ENCODE measurements at regions not wholly inside any gene's neighbourhood (a gene's known extent, or its start where the extent isn't known, plus 50 kb on each side); places are given as distances from the start of the nearest gene placed in this dataset.

DNA sequence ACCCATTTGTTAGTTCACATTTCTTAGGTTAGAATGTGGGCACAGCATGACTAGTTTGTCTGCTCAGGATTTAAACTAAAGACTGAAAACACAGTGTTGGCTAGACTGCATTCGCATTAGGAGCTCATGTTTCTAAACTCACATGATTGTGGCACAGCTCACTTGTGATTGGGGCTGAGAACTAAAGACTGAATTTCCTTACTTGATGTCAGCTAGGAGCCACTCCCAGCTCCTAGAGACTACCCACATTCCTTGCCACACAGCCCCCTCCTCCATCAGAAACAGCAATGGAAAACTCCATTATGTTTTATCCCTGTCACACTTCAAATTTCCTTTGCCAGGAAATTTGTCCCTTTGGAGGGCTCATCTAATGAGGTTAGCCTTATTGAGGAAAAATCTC is 170.2 kb upstream of the NUDT6 start:
- FAIRE-seq (peak; percentile 30), DNase-seq (ENCODE audit: insufficient read length, low spot score) (no peak)
- TF ChIP-seq POLR2A (IDR thresholded peaks at IDR 0.05; ENCODE audit: low read depth, low read length): no peak

DNA sequence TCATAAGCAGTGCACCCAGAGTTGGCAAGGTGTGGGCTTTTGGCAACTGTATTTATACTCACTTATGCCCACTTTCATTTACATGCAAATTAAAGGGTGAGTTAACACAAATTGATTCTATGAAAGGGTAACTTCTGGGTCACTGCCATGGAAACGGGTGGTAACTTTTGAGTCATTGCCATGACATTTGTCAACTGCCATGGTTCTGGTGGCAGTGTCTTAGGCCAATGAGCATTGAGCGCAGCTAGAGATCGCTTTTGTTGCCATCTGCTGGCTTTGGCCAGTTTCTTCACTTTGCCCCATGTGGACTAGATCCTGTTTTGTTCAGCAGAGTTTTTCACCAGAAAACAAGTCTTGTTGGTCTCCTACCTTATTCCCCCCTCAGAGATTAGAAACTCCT is 170.8 kb upstream of the NUDT6 start:
- FAIRE-seq: no peak
- no peak for TF ChIP-seq POLR2A (IDR thresholded peaks at IDR 0.05; ENCODE audit: low read depth, low read length)
- DNase-seq (ENCODE audit: insufficient read length, low spot score): no peak

DNA sequence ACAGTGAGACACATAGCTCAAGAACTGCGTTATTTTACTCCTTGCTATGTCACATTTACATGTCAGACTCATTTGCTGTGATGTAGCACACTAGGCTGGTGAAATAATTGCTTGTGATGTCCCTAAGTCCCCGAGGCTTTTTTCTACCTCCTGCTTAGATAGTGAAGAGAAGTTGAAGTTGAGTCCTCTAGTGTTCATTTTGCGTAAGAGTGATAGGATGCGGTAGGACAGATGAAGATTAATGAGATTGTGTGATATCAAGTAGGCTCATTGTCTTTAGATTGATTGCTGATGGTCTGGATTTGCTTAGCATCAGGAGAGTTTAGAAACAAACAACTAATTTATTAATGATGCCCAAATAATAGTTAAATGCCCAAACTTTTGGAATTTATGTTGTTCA is 173.6 kb upstream of the NUDT6 start:
- no peak for FAIRE-seq
- TF ChIP-seq POLR2A (IDR thresholded peaks at IDR 0.05; ENCODE audit: low read depth, low read length): no peak
- no peak for DNase-seq (ENCODE audit: insufficient read length, low spot score)

DNA sequence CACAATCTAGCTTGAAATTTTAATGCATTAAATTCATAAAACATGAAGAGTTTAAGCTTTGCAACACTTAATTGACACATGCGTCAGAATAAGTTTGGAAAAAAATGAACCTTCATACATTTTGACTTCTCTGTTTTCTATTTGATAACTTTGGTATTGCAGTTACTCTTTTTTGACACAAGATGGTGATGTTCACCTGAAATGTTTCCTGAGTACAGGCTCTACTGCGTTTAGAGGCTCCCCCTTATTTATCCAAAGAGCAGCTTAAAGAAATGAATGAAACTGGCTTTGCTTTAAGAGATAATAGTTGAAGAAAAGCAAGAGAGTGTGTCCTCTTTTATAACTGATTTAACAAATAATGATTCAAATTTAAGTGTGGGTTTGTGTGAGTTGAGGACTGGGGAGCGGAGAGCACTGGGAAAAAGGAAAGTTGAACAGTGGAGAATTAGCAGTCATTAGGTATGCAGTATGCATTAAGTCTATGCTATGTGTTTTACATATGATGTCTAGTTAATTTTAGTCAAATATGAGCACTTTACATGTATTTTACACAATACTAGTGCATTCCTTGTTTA is 180.6 kb upstream of the NUDT6 start:
- no peak for TF ChIP-seq POLR2A (IDR thresholded peaks at IDR 0.05; ENCODE audit: low read depth, low read length)
- DNase-seq (ENCODE audit: insufficient read length, low spot score) (no peak), FAIRE-seq (no peak)

DNA sequence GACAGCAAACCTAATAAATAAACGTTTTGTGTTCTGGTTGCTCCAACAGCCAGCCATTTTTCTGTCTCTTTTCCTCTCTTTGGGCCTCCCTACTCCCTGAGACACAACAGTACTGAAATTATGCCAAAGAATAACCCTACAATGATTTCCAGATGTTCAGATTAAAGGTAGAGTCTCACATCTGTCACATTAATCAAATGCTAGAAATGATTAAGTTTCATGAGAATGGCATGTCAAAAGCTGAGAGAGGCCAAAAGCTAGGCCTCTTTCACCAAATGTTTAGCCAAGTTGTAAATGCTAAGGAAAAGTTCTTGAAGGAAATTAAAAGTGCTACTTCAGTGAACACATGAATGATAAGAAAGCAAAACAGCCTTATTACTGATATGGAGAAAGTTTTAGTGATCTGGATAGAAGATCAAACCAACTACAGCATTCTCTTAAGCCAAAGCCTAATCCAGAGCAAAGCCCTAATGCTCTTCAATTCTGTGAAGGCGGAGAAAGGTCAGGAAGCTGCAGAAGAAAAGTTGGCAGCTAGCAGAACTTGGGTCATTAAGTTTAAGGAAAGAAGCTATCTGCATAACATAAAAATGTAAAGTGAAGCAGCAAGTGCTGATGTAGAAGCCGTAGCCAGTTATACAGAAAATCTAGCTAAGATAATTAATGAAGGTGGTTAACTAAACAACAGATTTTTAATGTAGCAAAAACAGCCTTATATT is 182.1 kb upstream of the NUDT6 start:
- DNase-seq (ENCODE audit: insufficient read length, low spot score): no peak
- no peak for TF ChIP-seq POLR2A (IDR thresholded peaks at IDR 0.05; ENCODE audit: low read depth, low read length)
- FAIRE-seq: no peak

DNA sequence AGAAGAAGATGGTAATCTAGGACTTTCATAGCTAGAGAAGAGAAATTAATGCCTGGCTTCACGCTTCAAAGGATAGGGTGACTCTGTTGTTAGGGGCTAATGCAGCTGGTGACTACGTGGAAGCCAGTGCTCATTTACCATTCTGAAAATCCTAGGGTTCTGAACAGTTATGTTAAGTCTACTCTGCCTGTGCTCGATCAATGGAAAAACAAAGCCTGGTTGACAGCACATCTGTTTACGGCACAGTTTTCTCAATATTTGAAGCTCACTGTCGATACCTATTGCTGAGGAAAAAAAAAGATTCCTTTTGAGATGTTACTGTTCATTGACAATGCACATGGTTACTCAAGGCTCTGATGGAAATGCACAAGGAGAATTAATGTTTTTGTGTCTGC is 182.6 kb upstream of the NUDT6 start:
- no peak for FAIRE-seq
- TF ChIP-seq POLR2A (IDR thresholded peaks at IDR 0.05; ENCODE audit: low read depth, low read length): no peak
- no peak for DNase-seq (ENCODE audit: insufficient read length, low spot score)

DNA sequence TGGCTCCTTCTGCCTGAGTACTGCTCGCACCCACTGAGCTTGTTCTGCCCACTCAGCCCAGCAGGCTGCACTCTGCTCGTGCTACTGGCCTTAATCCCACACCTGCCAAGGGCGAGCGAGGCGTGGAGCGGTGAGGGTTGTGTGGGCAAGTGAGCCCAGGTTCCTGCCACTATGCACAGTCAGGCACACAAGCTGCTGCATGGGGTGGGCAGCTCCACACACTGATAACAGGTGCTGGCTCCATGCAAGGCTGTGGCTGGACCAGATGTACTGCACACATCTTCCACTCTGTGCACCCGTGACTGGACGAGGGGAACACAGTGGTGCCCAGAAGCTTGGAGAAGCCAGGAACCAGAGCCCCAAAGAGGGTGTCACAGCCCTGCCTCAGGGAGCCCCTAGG is 184.3 kb upstream of the NUDT6 start:
- no peak for TF ChIP-seq POLR2A (IDR thresholded peaks at IDR 0.05; ENCODE audit: low read depth, low read length)
- FAIRE-seq (no peak), DNase-seq (ENCODE audit: insufficient read length, low spot score) (no peak)

DNA sequence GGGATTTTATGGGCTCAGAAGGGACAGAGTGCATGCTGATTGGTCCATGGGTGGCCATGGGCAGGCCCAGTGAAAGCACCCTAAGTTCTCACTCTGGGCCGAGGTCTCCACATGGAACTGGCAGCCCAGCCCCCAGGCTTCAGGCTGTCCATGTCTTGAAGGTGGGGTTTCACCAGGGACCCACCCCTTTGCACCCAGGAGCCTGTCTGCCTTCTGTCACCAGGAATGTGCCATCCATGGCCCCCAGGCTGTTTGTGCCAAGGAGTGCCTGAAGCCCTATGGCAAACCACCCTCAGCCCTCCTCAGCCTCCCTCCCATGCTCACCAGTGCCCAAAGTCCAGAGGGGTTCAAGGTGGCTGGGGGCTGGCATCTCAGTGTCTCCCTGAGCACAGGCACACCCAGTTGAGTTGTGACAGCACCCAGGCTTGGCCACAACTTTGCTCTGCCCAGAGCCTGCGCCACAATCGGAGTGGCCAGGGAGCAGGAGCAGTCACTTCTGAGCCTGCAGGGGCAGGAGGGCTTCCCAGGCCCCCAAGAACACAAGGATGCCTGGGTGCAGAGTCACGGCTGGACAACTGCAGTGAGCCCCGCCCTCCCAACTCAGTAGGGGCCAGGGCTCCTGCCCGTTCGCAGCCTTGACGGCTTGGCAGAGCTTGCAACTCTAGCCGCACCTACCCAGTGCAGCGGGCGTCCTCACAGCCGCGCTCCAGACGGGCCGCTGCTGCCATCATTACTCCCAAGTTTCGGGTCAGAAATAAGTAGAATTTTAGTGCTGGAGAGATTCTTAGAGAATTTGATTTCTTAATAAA is 185.3 kb upstream of the NUDT6 start:
- no peak for FAIRE-seq
- no peak for TF ChIP-seq POLR2A (IDR thresholded peaks at IDR 0.05; ENCODE audit: low read depth, low read length)

DNA sequence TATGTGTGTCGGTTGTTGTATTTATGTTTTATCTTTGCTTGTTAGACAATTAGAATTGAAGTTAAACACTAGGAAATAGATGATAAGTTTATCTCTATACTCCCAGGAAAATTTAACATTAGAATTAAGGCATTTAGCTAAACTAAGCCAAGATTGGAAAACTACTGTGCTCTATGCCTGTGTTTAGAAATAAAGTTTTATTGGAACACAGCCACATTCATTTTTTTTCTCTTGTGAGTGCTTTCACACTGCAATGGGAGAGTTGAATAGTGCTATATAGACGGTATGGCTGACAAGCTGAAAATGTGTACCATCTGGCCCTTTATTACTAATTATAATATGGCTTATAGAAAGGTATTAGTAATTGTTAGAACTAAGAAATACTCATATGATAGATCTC is 186.7 kb upstream of the NUDT6 start:
- DNase-seq (ENCODE audit: insufficient read length, low spot score) (no peak), FAIRE-seq (no peak)
- no peak for TF ChIP-seq POLR2A (IDR thresholded peaks at IDR 0.05; ENCODE audit: low read depth, low read length)

More for the DNA sequence above, 185.3 kb upstream of the NUDT6 start:
- no peak for DNase-seq (ENCODE audit: insufficient read length, low spot score)

DNA sequence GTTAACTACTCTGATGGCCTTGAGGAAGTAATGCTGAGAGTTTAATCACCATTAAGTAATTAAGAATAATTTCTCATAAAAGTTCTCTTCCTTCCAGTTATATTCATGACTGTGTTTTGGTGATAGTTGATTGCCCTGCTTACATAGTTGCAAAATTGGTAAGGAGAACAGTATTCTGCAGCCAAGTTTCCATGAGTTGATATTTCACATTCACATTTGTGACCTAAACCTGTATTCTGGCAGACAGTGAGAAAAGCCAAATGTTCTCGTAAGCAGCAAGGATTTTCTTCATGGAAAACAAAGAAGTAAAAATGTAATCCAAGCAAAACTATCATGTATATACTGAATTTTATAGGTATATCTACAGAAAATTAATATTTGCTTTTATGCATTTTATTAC is 187.8 kb upstream of the NUDT6 start:
- DNase-seq (ENCODE audit: insufficient read length, low spot score): no peak
- TF ChIP-seq POLR2A (IDR thresholded peaks at IDR 0.05; ENCODE audit: low read depth, low read length): no peak
- FAIRE-seq: no peak

DNA sequence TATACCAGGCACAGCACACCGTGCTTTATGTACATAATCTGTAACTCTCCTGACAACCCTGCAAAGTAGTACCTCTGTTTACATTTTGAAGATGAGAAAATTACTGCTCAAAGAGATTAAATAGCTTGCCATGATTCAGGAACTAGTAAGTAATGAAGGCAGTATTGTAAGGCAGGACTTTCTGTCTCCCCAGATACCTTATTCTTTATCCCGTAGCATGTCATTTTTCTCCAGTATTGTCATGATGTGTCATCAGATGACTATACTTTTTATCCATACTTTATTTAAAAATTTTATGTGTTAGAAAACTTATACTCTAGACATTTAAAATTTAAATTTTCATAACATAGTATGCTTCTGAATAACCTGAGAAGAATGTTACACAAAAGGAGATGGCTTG is 188.3 kb upstream of the NUDT6 start:
- no peak for FAIRE-seq
- no peak for DNase-seq (ENCODE audit: insufficient read length, low spot score)
- no peak for TF ChIP-seq POLR2A (IDR thresholded peaks at IDR 0.05; ENCODE audit: low read depth, low read length)

DNA sequence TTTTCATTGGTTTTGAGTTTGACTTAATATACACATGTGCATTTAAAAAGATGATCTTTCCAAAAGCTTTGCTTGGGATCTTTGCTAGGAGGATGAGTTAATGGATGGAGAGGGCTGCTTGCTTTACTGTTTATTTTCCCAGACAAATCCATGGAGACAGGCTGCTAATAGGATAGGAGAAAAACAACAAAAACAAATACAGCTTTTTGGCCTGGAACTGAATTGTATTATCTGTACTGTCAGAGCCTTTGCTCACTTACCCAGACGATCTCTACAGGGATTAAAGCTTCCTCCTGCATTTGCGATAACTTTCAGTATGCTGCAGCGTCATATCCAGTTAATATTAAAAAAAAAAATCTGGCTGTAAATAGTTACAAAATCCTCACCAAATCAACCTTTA is 190.8 kb upstream of the NUDT6 start:
- no peak for FAIRE-seq
- TF ChIP-seq POLR2A (IDR thresholded peaks at IDR 0.05; ENCODE audit: low read depth, low read length): no peak
- DNase-seq (ENCODE audit: insufficient read length, low spot score): no peak

DNA sequence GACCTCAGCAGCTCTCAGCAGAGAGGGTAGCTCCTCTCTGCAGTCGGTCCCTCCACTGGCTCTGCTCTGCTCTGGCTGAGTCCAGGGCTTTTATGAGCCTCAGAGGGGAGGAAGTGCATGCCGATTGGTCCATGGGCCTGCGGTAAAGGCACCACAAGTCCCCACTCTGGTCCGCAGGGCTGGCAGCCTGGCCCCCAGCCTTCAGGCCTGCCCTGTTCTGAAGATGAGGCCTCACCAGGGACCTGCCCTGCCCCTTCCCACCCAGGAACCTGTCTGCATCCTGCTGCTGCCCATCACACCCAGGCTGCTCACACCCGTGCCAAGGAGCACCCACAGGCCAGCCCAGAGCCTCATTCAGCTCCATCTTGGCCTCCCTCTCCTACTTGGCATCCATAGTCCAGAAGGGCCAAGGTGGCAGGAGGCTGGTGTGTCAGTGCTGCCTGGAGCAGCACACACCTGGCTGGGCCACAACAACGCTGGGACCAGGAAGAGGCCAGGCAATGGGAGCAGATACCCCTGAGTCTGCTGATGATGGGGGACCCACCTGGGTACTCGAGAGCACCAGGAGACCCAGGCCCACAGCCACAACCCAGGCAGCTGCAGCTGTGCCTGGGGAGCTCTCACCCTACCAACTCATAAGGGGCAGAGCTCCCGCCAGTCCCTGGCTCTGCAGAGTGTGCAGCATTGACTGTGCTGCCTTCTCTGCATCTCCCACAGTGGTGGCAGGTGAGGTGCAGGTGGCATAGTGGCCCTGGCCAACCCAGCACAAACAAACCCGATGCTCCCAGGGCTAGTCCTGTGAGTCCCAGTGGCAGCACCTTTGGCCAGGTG is 191.9 kb upstream of the NUDT6 start:
- no peak for DNase-seq (ENCODE audit: insufficient read length, low spot score)
- TF ChIP-seq POLR2A (IDR thresholded peaks at IDR 0.05; ENCODE audit: low read depth, low read length): no peak
- no peak for FAIRE-seq

Data from H54 (cell line).